ENCODE measurements at regions not wholly inside any gene's neighbourhood (a gene's known extent, or its start where the extent isn't known, plus 50 kb on each side); places are given as distances from the start of the nearest gene placed in this dataset.

GRCh38 chr7:25781704-25782103 is 370.3 kb upstream of the NFE2L3 start:
- H3K36me3 ChIP-seq (ENCODE audit: low read depth), result no peaks in the 10 kb centered on the region
- CTCF ChIA-PET, result no interaction called here
- peaks cover 16% of the 10 kb centered on the region for H3K27me3 ChIP-seq (ENCODE audit: insufficient read depth, low read depth)
- H4K20me1 ChIP-seq (ENCODE audit: insufficient read depth), result no peaks in the 10 kb centered on the region
- no peaks in the 10 kb centered on the region for H3K9me2 ChIP-seq (ENCODE audit: insufficient read depth)
- intact Hi-C loops (cut with micrococcal nuclease; ENCODE audit: unreplicated experiment), result no loop called here
- no peak overlapping the region for H3K27ac ChIP-seq
- H3F3A ChIP-seq (ENCODE audit: insufficient read depth, low read depth), result no peaks in the 10 kb centered on the region
- no peak overlapping the region for H3K4me2 ChIP-seq
- H3K9me3 ChIP-seq (ENCODE audit: insufficient read depth, low read depth), result no peaks in the 10 kb centered on the region
- no peak for DNase-seq
- H3K4me1 ChIP-seq (replicated peaks; ENCODE audit: insufficient read depth), result no peaks in the 10 kb centered on the region
- POLR2A ChIA-PET (ENCODE audit: unreplicated experiment), result no interaction called here
- no peak overlapping the region for H3K4me3 ChIP-seq
- no TSS peak for BruUV-seq (replicated peaks)
- no peak overlapping the region for H2AFZ ChIP-seq
- TF ChIP-seq EZH2 (IDR thresholded peaks at IDR 0.05; ENCODE audit: low read depth), result no peak
- no peaks in the 10 kb centered on the region for H3K79me2 ChIP-seq (ENCODE audit: low read depth)

- Histone ChIP-seq H4K20me1 (ENCODE audit: insufficient read depth) (no peaks in the 10 kb centered on the region), H3F3A (ENCODE audit: insufficient read depth, low read depth) (no peaks in the 10 kb centered on the region), H3K9me3 (ENCODE audit: insufficient read depth, low read depth) (no peaks in the 10 kb centered on the region), H2AFZ (no peak overlapping the region), H3K27me3 (ENCODE audit: insufficient read depth, low read depth) (peaks cover 37% of the 10 kb centered on the region), H3K4me3 (no peak overlapping the region), H3K9me2 (ENCODE audit: insufficient read depth) (no peaks in the 10 kb centered on the region), H3K79me2 (ENCODE audit: low read depth) (no peaks in the 10 kb centered on the region), H3K4me1 (replicated peaks; ENCODE audit: insufficient read depth) (no peaks in the 10 kb centered on the region), H3K36me3 (ENCODE audit: low read depth) (no peaks in the 10 kb centered on the region), H3K27ac (no peak overlapping the region), H3K4me2 (no peak overlapping the region)
- BruUV-seq (replicated peaks), result no TSS peak
- ChIA-PET POLR2A (ENCODE audit: unreplicated experiment) (no interaction called here), CTCF (interaction anchor here (0.6 kb wide), 1 partner anchor 162 kb away, joined by 5 read pairs; no protein-coding TSS in a partner anchor)
- TF ChIP-seq CTCF (conservative IDR thresholded peaks at IDR 0.05) (no peak), EZH2 (IDR thresholded peaks at IDR 0.05; ENCODE audit: low read depth) (no peak)
- DNase-seq, result no peak
- intact Hi-C loops (cut with micrococcal nuclease; ENCODE audit: unreplicated experiment), result no loop called here
Measured at GRCh38 chr7:25786936-25787335, 365.1 kb upstream of the NFE2L3 start.

GRCh38 chr7:25787336-25787735 is 364.7 kb upstream of the NFE2L3 start:
- no TSS peak for BruUV-seq (replicated peaks)
- H3K4me2 ChIP-seq, result no peak overlapping the region
- H2AFZ ChIP-seq, result no peak overlapping the region
- peaks cover 37% of the 10 kb centered on the region for H3K27me3 ChIP-seq (ENCODE audit: insufficient read depth, low read depth)
- H3K4me3 ChIP-seq, result no peak overlapping the region
- no peaks in the 10 kb centered on the region for H4K20me1 ChIP-seq (ENCODE audit: insufficient read depth)
- no peaks in the 10 kb centered on the region for H3K36me3 ChIP-seq (ENCODE audit: low read depth)
- POLR2A ChIA-PET (ENCODE audit: unreplicated experiment), result no interaction called here
- H3K9me2 ChIP-seq (ENCODE audit: insufficient read depth), result no peaks in the 10 kb centered on the region
- no peaks in the 10 kb centered on the region for H3K79me2 ChIP-seq (ENCODE audit: low read depth)
- no peaks in the 10 kb centered on the region for H3F3A ChIP-seq (ENCODE audit: insufficient read depth, low read depth)
- intact Hi-C loops (cut with micrococcal nuclease; ENCODE audit: unreplicated experiment), result no loop called here
- DNase-seq, result no peak
- H3K9me3 ChIP-seq (ENCODE audit: insufficient read depth, low read depth), result no peaks in the 10 kb centered on the region
- no peak for TF ChIP-seq EZH2 (IDR thresholded peaks at IDR 0.05; ENCODE audit: low read depth)
- TF ChIP-seq CTCF (conservative IDR thresholded peaks at IDR 0.05), result no peak
- no peaks in the 10 kb centered on the region for H3K4me1 ChIP-seq (replicated peaks; ENCODE audit: insufficient read depth)
- no peak overlapping the region for H3K27ac ChIP-seq
- CTCF ChIA-PET, result no interaction called here

GRCh38 chr7:25788371-25788770 is 363.6 kb upstream of the NFE2L3 start:
- Histone ChIP-seq H3K27me3 (ENCODE audit: insufficient read depth, low read depth) (peaks cover 45% of the 10 kb centered on the region), H3K79me2 (ENCODE audit: low read depth) (no peaks in the 10 kb centered on the region), H4K20me1 (ENCODE audit: insufficient read depth) (no peaks in the 10 kb centered on the region), H3K9me3 (ENCODE audit: insufficient read depth, low read depth) (no peaks in the 10 kb centered on the region), H3K4me2 (no peak overlapping the region), H3K4me1 (replicated peaks; ENCODE audit: insufficient read depth) (no peaks in the 10 kb centered on the region), H3K9me2 (ENCODE audit: insufficient read depth) (no peaks in the 10 kb centered on the region), H3K27ac (no peak overlapping the region), H3F3A (ENCODE audit: insufficient read depth, low read depth) (no peaks in the 10 kb centered on the region), H2AFZ (no peak overlapping the region), H3K4me3 (no peak overlapping the region), H3K36me3 (ENCODE audit: low read depth) (no peaks in the 10 kb centered on the region)
- TF ChIP-seq EZH2 (IDR thresholded peaks at IDR 0.05; ENCODE audit: low read depth) (no peak), CTCF (conservative IDR thresholded peaks at IDR 0.05) (no peak)
- no TSS peak for BruUV-seq (replicated peaks)
- ChIA-PET CTCF (no interaction called here), POLR2A (ENCODE audit: unreplicated experiment) (no interaction called here)
- intact Hi-C loops (cut with micrococcal nuclease; ENCODE audit: unreplicated experiment), result no loop called here
- no peak for DNase-seq
